ENCODE measurements at regions not wholly inside any gene's neighbourhood (a gene's known extent, or its start where the extent isn't known, plus 50 kb on each side); places are given as distances from the start of the nearest gene placed in this dataset.

- no peaks in the 10 kb centered on the region for H3K36me3 Mint-ChIP-seq
- H3K27ac Mint-ChIP-seq: no peak overlapping the region
- H3K4me1 Mint-ChIP-seq: no peaks in the 10 kb centered on the region
- CTCF ChIA-PET: no interaction called here
- no peaks in the 10 kb centered on the region for H3K9me3 Mint-ChIP-seq
- H3K27me3 Mint-ChIP-seq: no peaks in the 10 kb centered on the region
- H3K4me3 Mint-ChIP-seq: no peak overlapping the region
- no peak for DNase-seq
These were observed 212.6 kb upstream of the RSPO3 start for GRCh38 chr6:126905917-126906316.

- Mint-ChIP-seq H3K9me3 (no peaks in the 10 kb centered on the region), H3K27me3 (no peaks in the 10 kb centered on the region), H3K4me1 (no peaks in the 10 kb centered on the region), H3K36me3 (no peaks in the 10 kb centered on the region), H3K4me3 (no peak overlapping the region), H3K27ac (no peak overlapping the region)
- no peak for DNase-seq
- CTCF ChIA-PET: no interaction called here
These were observed 211.2 kb upstream of the RSPO3 start for GRCh38 chr6:126907312-126907711.

GRCh38 chr6:126907996-126908395 lies 210.5 kb upstream of the RSPO3 start:
- no peak for DNase-seq
- Mint-ChIP-seq H3K27me3 (no peaks in the 10 kb centered on the region), H3K36me3 (no peaks in the 10 kb centered on the region), H3K4me3 (no peak overlapping the region), H3K27ac (no peak overlapping the region), H3K9me3 (no peaks in the 10 kb centered on the region), H3K4me1 (no peaks in the 10 kb centered on the region)
- CTCF ChIA-PET: no interaction called here

- Mint-ChIP-seq H3K27ac (no peak overlapping the region), H3K9me3 (no peaks in the 10 kb centered on the region), H3K36me3 (no peaks in the 10 kb centered on the region), H3K4me1 (no peaks in the 10 kb centered on the region), H3K4me3 (no peak overlapping the region), H3K27me3 (no peaks in the 10 kb centered on the region)
- CTCF ChIA-PET: no interaction called here
- no peak for DNase-seq
These were observed 209.0 kb upstream of the RSPO3 start for GRCh38 chr6:126909493-126909892.

- Mint-ChIP-seq H3K27me3 (no peaks in the 10 kb centered on the region), H3K4me1 (no peaks in the 10 kb centered on the region), H3K4me3 (no peak overlapping the region), H3K36me3 (no peaks in the 10 kb centered on the region), H3K9me3 (no peaks in the 10 kb centered on the region), H3K27ac (no peak overlapping the region)
- CTCF ChIA-PET: no interaction called here
- no peak for DNase-seq
These were observed 204.8 kb upstream of the RSPO3 start for GRCh38 chr6:126913651-126914050.

- H3K27me3 Mint-ChIP-seq: no peaks in the 10 kb centered on the region
- no peak overlapping the region for H3K27ac Mint-ChIP-seq
- H3K4me1 Mint-ChIP-seq: no peaks in the 10 kb centered on the region
- DNase-seq: no peak
- CTCF ChIA-PET: no interaction called here
- no peaks in the 10 kb centered on the region for H3K9me3 Mint-ChIP-seq
- no peak overlapping the region for H3K4me3 Mint-ChIP-seq
- no peaks in the 10 kb centered on the region for H3K36me3 Mint-ChIP-seq
These were observed 204.3 kb upstream of the RSPO3 start for GRCh38 chr6:126914172-126914571.

- Mint-ChIP-seq H3K36me3 (no peaks in the 10 kb centered on the region), H3K27ac (no peak overlapping the region), H3K9me3 (no peaks in the 10 kb centered on the region), H3K4me1 (no peaks in the 10 kb centered on the region), H3K4me3 (no peak overlapping the region), H3K27me3 (no peaks in the 10 kb centered on the region)
- DNase-seq: no peak
- CTCF ChIA-PET: no interaction called here
These were observed 203.7 kb upstream of the RSPO3 start for GRCh38 chr6:126914801-126915200.

GRCh38 chr6:126919947-126920346 lies 198.5 kb upstream of the RSPO3 start:
- CTCF ChIA-PET: interaction anchor here (0.9 kb wide), 1 partner anchor 18 kb away, joined by 3 read pairs; no protein-coding TSS in a partner anchor
- no peak overlapping the region for H3K4me3 Mint-ChIP-seq
- no peak for DNase-seq
- no peak overlapping the region for H3K27ac Mint-ChIP-seq
- no peaks in the 10 kb centered on the region for H3K9me3 Mint-ChIP-seq
- no peaks in the 10 kb centered on the region for H3K4me1 Mint-ChIP-seq
- no peaks in the 10 kb centered on the region for H3K36me3 Mint-ChIP-seq
- H3K27me3 Mint-ChIP-seq: no peaks in the 10 kb centered on the region

- H3K27me3 Mint-ChIP-seq: no peaks in the 10 kb centered on the region
- CTCF ChIA-PET: no interaction called here
- no peaks in the 10 kb centered on the region for H3K4me1 Mint-ChIP-seq
- no peak overlapping the region for H3K27ac Mint-ChIP-seq
- H3K4me3 Mint-ChIP-seq: no peak overlapping the region
- no peak for DNase-seq
- no peaks in the 10 kb centered on the region for H3K9me3 Mint-ChIP-seq
- no peaks in the 10 kb centered on the region for H3K36me3 Mint-ChIP-seq
These were observed 194.7 kb upstream of the RSPO3 start for GRCh38 chr6:126923807-126924206.

GRCh38 chr6:126926926-126927325 lies 191.5 kb upstream of the RSPO3 start:
- no peak overlapping the region for H3K4me3 Mint-ChIP-seq
- DNase-seq: no peak
- H3K36me3 Mint-ChIP-seq: no peaks in the 10 kb centered on the region
- no peaks in the 10 kb centered on the region for H3K4me1 Mint-ChIP-seq
- H3K9me3 Mint-ChIP-seq: no peaks in the 10 kb centered on the region
- no peaks in the 10 kb centered on the region for H3K27me3 Mint-ChIP-seq
- CTCF ChIA-PET: no interaction called here
- no peak overlapping the region for H3K27ac Mint-ChIP-seq

GRCh38 chr6:126927841-126928240 lies 190.6 kb upstream of the RSPO3 start:
- Mint-ChIP-seq H3K36me3 (no peaks in the 10 kb centered on the region), H3K9me3 (no peaks in the 10 kb centered on the region), H3K4me3 (no peak overlapping the region), H3K27me3 (no peaks in the 10 kb centered on the region), H3K27ac (no peak overlapping the region), H3K4me1 (no peaks in the 10 kb centered on the region)
- no peak for DNase-seq
- CTCF ChIA-PET: no interaction called here

GRCh38 chr6:126937426-126937825 lies 181.0 kb upstream of the RSPO3 start:
- DNase-seq: no peak
- CTCF ChIA-PET: no interaction called here
- Mint-ChIP-seq H3K4me1 (no peaks in the 10 kb centered on the region), H3K4me3 (no peak overlapping the region), H3K27me3 (no peaks in the 10 kb centered on the region), H3K27ac (no peak overlapping the region), H3K9me3 (no peaks in the 10 kb centered on the region), H3K36me3 (no peaks in the 10 kb centered on the region)

- no peaks in the 10 kb centered on the region for H3K27me3 Mint-ChIP-seq
- H3K27ac Mint-ChIP-seq: no peak overlapping the region
- H3K9me3 Mint-ChIP-seq: no peaks in the 10 kb centered on the region
- no peak overlapping the region for H3K4me3 Mint-ChIP-seq
- DNase-seq: no peak
- no peaks in the 10 kb centered on the region for H3K4me1 Mint-ChIP-seq
- CTCF ChIA-PET: no interaction called here
- no peaks in the 10 kb centered on the region for H3K36me3 Mint-ChIP-seq
These were observed 178.7 kb upstream of the RSPO3 start for GRCh38 chr6:126939784-126940183.

- H3K4me1 Mint-ChIP-seq: no peaks in the 10 kb centered on the region
- no peak overlapping the region for H3K27ac Mint-ChIP-seq
- H3K4me3 Mint-ChIP-seq: no peak overlapping the region
- H3K27me3 Mint-ChIP-seq: no peaks in the 10 kb centered on the region
- CTCF ChIA-PET: no interaction called here
- no peaks in the 10 kb centered on the region for H3K9me3 Mint-ChIP-seq
- DNase-seq: no peak
- no peaks in the 10 kb centered on the region for H3K36me3 Mint-ChIP-seq
These were observed 176.7 kb upstream of the RSPO3 start for GRCh38 chr6:126941751-126942150.

GRCh38 chr6:126944512-126944911 lies 174.0 kb upstream of the RSPO3 start:
- CTCF ChIA-PET: no interaction called here
- H3K4me1 Mint-ChIP-seq: no peaks in the 10 kb centered on the region
- DNase-seq: no peak
- H3K27me3 Mint-ChIP-seq: no peaks in the 10 kb centered on the region
- no peaks in the 10 kb centered on the region for H3K36me3 Mint-ChIP-seq
- no peaks in the 10 kb centered on the region for H3K9me3 Mint-ChIP-seq
- H3K27ac Mint-ChIP-seq: no peak overlapping the region
- no peak overlapping the region for H3K4me3 Mint-ChIP-seq

- Mint-ChIP-seq H3K27me3 (no peaks in the 10 kb centered on the region), H3K4me3 (no peak overlapping the region), H3K4me1 (no peaks in the 10 kb centered on the region), H3K9me3 (no peaks in the 10 kb centered on the region), H3K27ac (no peak overlapping the region), H3K36me3 (no peaks in the 10 kb centered on the region)
- CTCF ChIA-PET: no interaction called here
- no peak for DNase-seq
These were observed 173.3 kb upstream of the RSPO3 start for GRCh38 chr6:126945150-126945685.
